ENCODE measurements at regions not wholly inside any gene's neighbourhood (a gene's known extent, or its start where the extent isn't known, plus 50 kb on each side); places are given as distances from the start of the nearest gene placed in this dataset.
"Not testable (repeated sequence)": the region's sequence is repeated elsewhere in the genome, so short reads cannot be mapped to it uniquely, and the experiment has no call there.

GRCh38 chr13:108060111-108060510 lies 155.2 kb downstream of the LIG4 start:
- no peaks in the 10 kb centered on the region for H3K27me3 ChIP-seq (ENCODE audit: control insufficient read depth, insufficient read depth, low read length)
- TF ChIP-seq CTCF (IDR thresholded peaks at IDR 0.05; ENCODE audit: low read depth, low read length) = no peak
- H3K27ac ChIP-seq (ENCODE audit: low read depth, low read length) = no peak overlapping the region
- ChIA-PET CTCF (no interaction called here), POLR2A (no interaction called here)
- H3K9me3 ChIP-seq (ENCODE audit: control insufficient read depth, insufficient read depth, low read length) = no peaks in the 10 kb centered on the region; the same call in 1 of the 2 replicates
- H3K4me3 ChIP-seq (ENCODE audit: low read depth, low read length) = no peak overlapping the region
- DNase-seq (ENCODE audit: low read depth, low spot score) = no peak

- Histone ChIP-seq H3K9me3 (ENCODE audit: control insufficient read depth, insufficient read depth, low read length) (no peaks in the 10 kb centered on the region; the same call in 1 of the 2 replicates), H3K27me3 (ENCODE audit: control insufficient read depth, insufficient read depth, low read length) (no peaks in the 10 kb centered on the region), H3K4me3 (ENCODE audit: low read depth, low read length) (no peak overlapping the region), H3K27ac (ENCODE audit: low read depth, low read length) (no peak overlapping the region)
- TF ChIP-seq CTCF (IDR thresholded peaks at IDR 0.05; ENCODE audit: low read depth, low read length) = no peak
- ChIA-PET POLR2A (no interaction called here), CTCF (no interaction called here)
- DNase-seq (ENCODE audit: low read depth, low spot score) = no peak
These were observed 159.1 kb downstream of the LIG4 start for GRCh38 chr13:108056278-108056677.

GRCh38 chr13:108049211-108049610 lies 166.1 kb downstream of the LIG4 start:
- ChIA-PET CTCF (no interaction called here), POLR2A (no interaction called here)
- H3K4me3 ChIP-seq (ENCODE audit: low read depth, low read length) = no peak overlapping the region
- H3K27ac ChIP-seq (ENCODE audit: low read depth, low read length) = no peak overlapping the region
- TF ChIP-seq CTCF (IDR thresholded peaks at IDR 0.05; ENCODE audit: low read depth, low read length) = no peak
- DNase-seq (ENCODE audit: low read depth, low spot score) = no peak
- no peaks in the 10 kb centered on the region for H3K27me3 ChIP-seq (ENCODE audit: control insufficient read depth, insufficient read depth, low read length)
- H3K9me3 ChIP-seq (ENCODE audit: control insufficient read depth, insufficient read depth, low read length) = no peaks in the 10 kb centered on the region

- no peak overlapping the region for H3K27ac ChIP-seq (ENCODE audit: low read depth, low read length)
- ChIA-PET POLR2A (no interaction called here), CTCF (no interaction called here)
- peaks cover 2% of the 10 kb centered on the region for H3K27me3 ChIP-seq (ENCODE audit: control insufficient read depth, insufficient read depth, low read length)
- no peaks in the 10 kb centered on the region for H3K9me3 ChIP-seq (ENCODE audit: control insufficient read depth, insufficient read depth, low read length)
- no peak for DNase-seq (ENCODE audit: low read depth, low spot score)
- no peak for TF ChIP-seq CTCF (IDR thresholded peaks at IDR 0.05; ENCODE audit: low read depth, low read length)
- H3K4me3 ChIP-seq (ENCODE audit: low read depth, low read length) = no peak overlapping the region
These were observed 170.4 kb downstream of the LIG4 start for GRCh38 chr13:108044954-108045353.

- H3K9me3 ChIP-seq (ENCODE audit: control insufficient read depth, insufficient read depth, low read length); H3K27ac ChIP-seq (ENCODE audit: low read depth, low read length); H3K27me3 ChIP-seq (ENCODE audit: control insufficient read depth, insufficient read depth, low read length); DNase-seq (ENCODE audit: low read depth, low spot score); POLR2A ChIA-PET; CTCF ChIA-PET; H3K4me3 ChIP-seq (ENCODE audit: low read depth, low read length): not testable (repeated sequence)
These were observed 172.5 kb downstream of the LIG4 start for GRCh38 chr13:108042866-108043265.

GRCh38 chr13:108037348-108037747 lies 178.0 kb downstream of the LIG4 start:
- no peak for TF ChIP-seq CTCF (IDR thresholded peaks at IDR 0.05; ENCODE audit: low read depth, low read length)
- no peak for DNase-seq (ENCODE audit: low read depth, low spot score)
- Histone ChIP-seq H3K4me3 (ENCODE audit: low read depth, low read length) (no peak overlapping the region), H3K9me3 (ENCODE audit: control insufficient read depth, insufficient read depth, low read length) (no peaks in the 10 kb centered on the region), H3K27ac (ENCODE audit: low read depth, low read length) (no peak overlapping the region), H3K27me3 (ENCODE audit: control insufficient read depth, insufficient read depth, low read length) (no peaks in the 10 kb centered on the region)
- ChIA-PET POLR2A (no interaction called here), CTCF (no interaction called here)
